Adrenal gland (tissue), 5 donors: ENCODE measurements at regions not wholly inside any gene's neighbourhood (a gene's known extent, or its start where the extent isn't known, plus 50 kb on each side); places are given as distances from the start of the nearest gene placed in this dataset.

ENCODE experiments used
- CTCF ChIP-seq, 6 experiments: fragments of 450-650 bp in 4 of 6; fragments of 200-600 bp in 2 of 6; sonication (generic) in 1 of 6; IDR thresholded peaks; 1 replicate in 5 of 6; 2 replicates in 1 of 6; pipeline versions ENCODE4 v1.5.1 to v1.8.0; 2016 to 2021; ENCODE audit warnings: antibody characterized with exemption in 6 of 6, mild to moderate bottlenecking in 2 of 6, moderate library complexity in 1 of 6
- POLR2A ChIP-seq, 2 donors: fragments of 450-650 bp; IDR thresholded peaks; one replicate each; pipeline ENCODE4 v1.6.1; 2017; ENCODE audit warnings: antibody characterized with exemption in 2 of 2, mild to moderate bottlenecking in 2 of 2, moderate library complexity in 1 of 2
- donor health status: DM: no; HTN: no; CAD: no.

- TF ChIP-seq CTCF (IDR thresholded peaks at IDR 0.05) (no peak), POLR2A (IDR thresholded peaks at IDR 0.05) (no peak)
Observed at GRCh38 chr14:27211741-27212140, 613.9 kb upstream of the NOVA1 start.
